GM23248 (cell line): ENCODE measurements at regions not wholly inside any gene's neighbourhood (a gene's known extent, or its start where the extent isn't known, plus 50 kb on each side); places are given as distances from the start of the nearest gene placed in this dataset.

ENCODE experiments used
- DNase-seq: peaks from one replicate; pipeline ENCODE4 v3.0.0-alpha.2; 2015
- H2AFZ ChIP-seq: fragments of 200-600 bp; sonication (generic); 2 replicates; pipeline ENCODE4 v1.6.1; 2016; ENCODE audit warnings: antibody characterized with exemption
- H3F3A ChIP-seq: fragments of 200-600 bp; sonication (generic); 2 replicates; pipeline ENCODE4 v1.6.1; 2016; ENCODE audit warnings: mild to moderate bottlenecking, antibody characterized with exemption, mixed run types; ENCODE audit not compliant: insufficient read depth
- H3K27ac ChIP-seq: fragments of 200-600 bp; sonication (generic); 2 replicates; pipeline ENCODE4 v1.5.1; 2016; ENCODE audit warnings: mild to moderate bottlenecking
- H3K27me3 ChIP-seq: fragments of 200-600 bp; sonication (generic); replicated peaks from 2 replicates; pipeline ENCODE4 v1.6.1; 2016; ENCODE audit warnings: mild to moderate bottlenecking; ENCODE audit not compliant: insufficient read depth
- H3K36me3 ChIP-seq: fragments of 200-600 bp; sonication (generic); 2 replicates; pipeline ENCODE4 v1.6.1; 2016; ENCODE audit warnings: low read depth, mild to moderate bottlenecking
- H3K4me1 ChIP-seq: fragments of 200-600 bp; sonication (generic); 2 replicates; pipeline ENCODE4 v1.6.1; 2016; ENCODE audit warnings: mild to moderate bottlenecking; ENCODE audit not compliant: insufficient read depth
- H3K4me2 ChIP-seq: fragments of 200-600 bp; sonication (generic); one replicate; pipeline ENCODE4 v1.6.1; 2016; ENCODE audit warnings: mild to moderate bottlenecking; ENCODE audit not compliant: unreplicated experiment
- H3K4me3 ChIP-seq: fragments of 200-600 bp; sonication (generic); 2 replicates; pipeline ENCODE4 v1.5.1; 2016; ENCODE audit warnings: mild to moderate bottlenecking
- H3K79me2 ChIP-seq: fragments of 200-600 bp; sonication (generic); 2 replicates; pipeline ENCODE4 v1.6.1; 2016; ENCODE audit warnings: mild to moderate bottlenecking; ENCODE audit not compliant: insufficient read depth
- H3K9ac ChIP-seq: fragments of 200-600 bp; sonication (generic); 2 replicates; pipeline ENCODE4 v1.6.1; 2016; ENCODE audit warnings: mild to moderate bottlenecking
- H3K9me2 ChIP-seq: fragments of 200-600 bp; sonication (generic); 2 replicates; pipeline ENCODE4 v1.6.1; 2016; ENCODE audit warnings: mixed run types, mild to moderate bottlenecking, moderate library complexity; ENCODE audit not compliant: insufficient read depth
- H3K9me3 ChIP-seq: fragments of 200-600 bp; sonication (generic); one replicate; pipeline ENCODE4 v1.6.1; 2017; ENCODE audit warnings: low read depth
- H4K20me1 ChIP-seq: fragments of 200-600 bp; sonication (generic); 2 replicates; pipeline ENCODE4 v1.6.0; 2016; ENCODE audit not compliant: insufficient read depth
- EZH2 ChIP-seq: fragments of 200-600 bp; sonication (generic); IDR thresholded peaks from 2 replicates; pipeline ENCODE4 v1.6.1; 2018; ENCODE audit warnings: antibody characterized with exemption, mild to moderate bottlenecking; ENCODE audit not compliant: insufficient read depth, poor library complexity, severe bottlenecking
- EZH2phosphoT487 ChIP-seq: fragments of 200-600 bp; sonication (generic); IDR thresholded peaks from 2 replicates; pipeline ENCODE4 v1.6.1; 2018; ENCODE audit warnings: antibody characterized with exemption, moderate library complexity, mild to moderate bottlenecking, low read depth; ENCODE audit not compliant: insufficient read depth
- WGBS, 2 experiments: methylation state at CpG; one replicate each; pipeline ENCODE4 v1.1.6; 2015 to 2017; ENCODE audit warnings: low lambda C conversion rate in 2 of 2, low coverage in 1 of 2; ENCODE audit errors: missing lambda C conversion rate in 2 of 2; 5-methylcytosine and 5-hydroxymethylcytosine counted together
- in situ Hi-C: fragments of 300-500 bp; cut with MboI; formaldehyde crosslinking; loops from 2 replicates; pipeline ENCODE4 v1.15.0; 2020

GRCh38 chr2:217035967-217036366, 176.1 kb upstream of the TNP1 start:
- Histone ChIP-seq H3K4me3 (no peak overlapping the region), H3K9me2 (no peaks in the 10 kb centered on the region), H3K79me2 (no peaks in the 10 kb centered on the region), H2AFZ (no peak overlapping the region), H3K9ac (no peak overlapping the region), H3K4me2 (no peak overlapping the region), H3K36me3 (no peaks in the 10 kb centered on the region), H4K20me1 (no peaks in the 10 kb centered on the region), H3K4me1 (no peaks in the 10 kb centered on the region), H3K9me3 (no peaks in the 10 kb centered on the region), H3F3A (no peaks in the 10 kb centered on the region), H3K27ac (no peak overlapping the region), H3K27me3 (peaks cover 22% of the 10 kb centered on the region)
- in situ Hi-C loops = no loop called here
- no peak for TF ChIP-seq EZH2phosphoT487
- TF ChIP-seq EZH2 = no peak
- WGBS, 2 experiments = 0 to 7% methylated on average over 4 of the region's 4 CpGs
- DNase-seq = peak; percentile 18

- Histone ChIP-seq H3K9ac (no peak overlapping the region), H3K4me3 (no peak overlapping the region), H3K36me3 (no peaks in the 10 kb centered on the region), H4K20me1 (no peaks in the 10 kb centered on the region), H2AFZ (no peak overlapping the region), H3K9me2 (no peaks in the 10 kb centered on the region), H3K79me2 (no peaks in the 10 kb centered on the region), H3K9me3 (no peaks in the 10 kb centered on the region), H3F3A (no peaks in the 10 kb centered on the region), H3K4me1 (no peaks in the 10 kb centered on the region), H3K27me3 (peaks cover 22% of the 10 kb centered on the region), H3K4me2 (no peak overlapping the region), H3K27ac (no peak overlapping the region)
- TF ChIP-seq EZH2 (no peak), EZH2phosphoT487 (no peak)
- in situ Hi-C loops = no loop called here
- WGBS, 2 experiments = 74% methylated on average over 5 of the region's 5 CpGs
- DNase-seq = no peak
Observed at GRCh38 chr2:217033186-217033585, 173.3 kb upstream of the TNP1 start.

GRCh38 chr2:217031445-217031844, 171.6 kb upstream of the TNP1 start:
- Histone ChIP-seq H3K27me3 (peaks cover 22% of the 10 kb centered on the region), H3K4me3 (no peak overlapping the region), H3K9ac (no peak overlapping the region), H3K4me1 (no peaks in the 10 kb centered on the region), H4K20me1 (no peaks in the 10 kb centered on the region), H2AFZ (no peak overlapping the region), H3K27ac (no peak overlapping the region), H3K9me3 (no peaks in the 10 kb centered on the region), H3K36me3 (no peaks in the 10 kb centered on the region), H3K79me2 (no peaks in the 10 kb centered on the region), H3K4me2 (no peak overlapping the region), H3F3A (no peaks in the 10 kb centered on the region), H3K9me2 (no peaks in the 10 kb centered on the region)
- WGBS, 2 experiments = 0% methylated on average over 1 of the region's 1 CpG
- in situ Hi-C loops = no loop called here
- DNase-seq = no peak
- TF ChIP-seq EZH2 (no peak), EZH2phosphoT487 (no peak)

- Histone ChIP-seq H2AFZ (no peak overlapping the region), H3K79me2 (no peaks in the 10 kb centered on the region), H3K4me3 (no peak overlapping the region), H3F3A (no peaks in the 10 kb centered on the region), H3K27ac (no peak overlapping the region), H4K20me1 (no peaks in the 10 kb centered on the region), H3K4me2 (no peak overlapping the region), H3K9ac (no peak overlapping the region), H3K27me3 (peaks cover 19% of the 10 kb centered on the region), H3K4me1 (no peaks in the 10 kb centered on the region), H3K9me2 (no peaks in the 10 kb centered on the region), H3K9me3 (no peaks in the 10 kb centered on the region), H3K36me3 (no peaks in the 10 kb centered on the region)
- TF ChIP-seq EZH2phosphoT487 (no peak), EZH2 (no peak)
- WGBS, 2 experiments = 53 to 54% methylated on average over 6 of the region's 6 CpGs
- in situ Hi-C loops = no loop called here
- DNase-seq = no peak
Observed at GRCh38 chr2:217030081-217030480, 170.2 kb upstream of the TNP1 start.

GRCh38 chr2:217028128-217028527, 168.3 kb upstream of the TNP1 start:
- no peaks in the 10 kb centered on the region for H3K9me3 ChIP-seq
- H3K27me3 ChIP-seq = peaks cover 10% of the 10 kb centered on the region
- H3K4me1 ChIP-seq = no peaks in the 10 kb centered on the region
- no peaks in the 10 kb centered on the region for H3K79me2 ChIP-seq
- no peaks in the 10 kb centered on the region for H4K20me1 ChIP-seq
- in situ Hi-C loops = no loop called here
- WGBS, 2 experiments = 70 to 73% methylated on average over 1 of the region's 1 CpG
- DNase-seq = no peak
- H3K4me3 ChIP-seq = no peak overlapping the region
- H2AFZ ChIP-seq = no peak overlapping the region
- H3F3A ChIP-seq = no peaks in the 10 kb centered on the region
- no peaks in the 10 kb centered on the region for H3K9me2 ChIP-seq
- TF ChIP-seq EZH2phosphoT487 = no peak
- no peak for TF ChIP-seq EZH2
- no peak overlapping the region for H3K27ac ChIP-seq
- H3K9ac ChIP-seq = no peak overlapping the region
- no peaks in the 10 kb centered on the region for H3K36me3 ChIP-seq
- H3K4me2 ChIP-seq = no peak overlapping the region
